Sigmoid colon (tissue), 4 donors: ENCODE measurements at regions not wholly inside any gene's neighbourhood (a gene's known extent, or its start where the extent isn't known, plus 50 kb on each side); places are given as distances from the start of the nearest gene placed in this dataset.

Source experiments
- EP300 ChIP-seq, 4 donors: sonication (generic); formaldehyde crosslinking; IDR thresholded peaks; one replicate each; pipeline ENCODE4 v1.6.1; 2017; ENCODE audit warnings: antibody characterized with exemption in 4 of 4
- POLR2A ChIP-seq, 2 donors: fragments of 450-650 bp; IDR thresholded peaks; one replicate each; pipeline ENCODE4 v1.6.1; 2016; ENCODE audit warnings: antibody characterized with exemption in 2 of 2, mild to moderate bottlenecking in 2 of 2, moderate library complexity in 2 of 2
- TF ChIP-seq, protein P1 (sequence below), 4 experiments: fragments of 450-650 bp in 3 of 4; fragments of 200-600 bp in 1 of 4; IDR thresholded peaks; one replicate each; pipeline ENCODE4 v1.5.1; 2016 to 2019; ENCODE audit warnings: antibody characterized with exemption in 4 of 4, mild to moderate bottlenecking in 3 of 4, moderate library complexity in 2 of 4

DNA sequence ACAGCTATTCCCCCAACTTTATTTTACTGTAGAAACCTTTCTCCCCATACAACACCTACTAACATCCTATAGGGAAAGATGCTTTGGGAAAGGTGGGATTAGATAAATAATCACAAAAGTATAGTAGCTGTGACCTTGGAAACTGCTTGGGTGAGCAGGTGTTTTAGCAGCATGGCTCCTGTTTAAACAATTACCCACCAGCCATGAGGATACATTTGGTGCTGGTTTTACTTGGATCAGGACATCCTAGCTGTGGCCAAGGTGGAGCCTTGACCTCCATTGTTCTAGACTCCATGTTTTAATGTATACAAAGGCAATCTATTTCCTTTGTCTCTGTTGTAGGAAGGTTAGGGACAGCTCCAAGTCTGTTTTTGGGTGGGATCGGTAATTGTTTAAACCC is 56.8 kb upstream of the ALDH1B1 start:
- TF ChIP-seq, protein P1, sequence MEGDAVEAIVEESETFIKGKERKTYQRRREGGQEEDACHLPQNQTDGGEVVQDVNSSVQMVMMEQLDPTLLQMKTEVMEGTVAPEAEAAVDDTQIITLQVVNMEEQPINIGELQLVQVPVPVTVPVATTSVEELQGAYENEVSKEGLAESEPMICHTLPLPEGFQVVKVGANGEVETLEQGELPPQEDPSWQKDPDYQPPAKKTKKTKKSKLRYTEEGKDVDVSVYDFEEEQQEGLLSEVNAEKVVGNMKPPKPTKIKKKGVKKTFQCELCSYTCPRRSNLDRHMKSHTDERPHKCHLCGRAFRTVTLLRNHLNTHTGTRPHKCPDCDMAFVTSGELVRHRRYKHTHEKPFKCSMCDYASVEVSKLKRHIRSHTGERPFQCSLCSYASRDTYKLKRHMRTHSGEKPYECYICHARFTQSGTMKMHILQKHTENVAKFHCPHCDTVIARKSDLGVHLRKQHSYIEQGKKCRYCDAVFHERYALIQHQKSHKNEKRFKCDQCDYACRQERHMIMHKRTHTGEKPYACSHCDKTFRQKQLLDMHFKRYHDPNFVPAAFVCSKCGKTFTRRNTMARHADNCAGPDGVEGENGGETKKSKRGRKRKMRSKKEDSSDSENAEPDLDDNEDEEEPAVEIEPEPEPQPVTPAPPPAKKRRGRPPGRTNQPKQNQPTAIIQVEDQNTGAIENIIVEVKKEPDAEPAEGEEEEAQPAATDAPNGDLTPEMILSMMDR (IDR thresholded peaks at IDR 0.05): no peak
- no peak for TF ChIP-seq POLR2A (IDR thresholded peaks at IDR 0.05)
- TF ChIP-seq EP300 (IDR thresholded peaks at IDR 0.05): no peak
